Erythroblast (primary cell): ENCODE measurements at regions not wholly inside any gene's neighbourhood (a gene's known extent, or its start where the extent isn't known, plus 50 kb on each side); places are given as distances from the start of the nearest gene placed in this dataset.

Experiments
- GATA1 ChIP-seq: IDR thresholded peaks from 2 replicates; pipeline ENCODE4 v1.6.1; 2011; ENCODE audit warnings: low read depth, mild to moderate bottlenecking, control low read depth, low read length, moderate library complexity
- POLR2A ChIP-seq: IDR thresholded peaks from 2 replicates; pipeline ENCODE4 v1.6.1; 2011; ENCODE audit warnings: mild to moderate bottlenecking, low read length

- TF ChIP-seq POLR2A, result no peak
- no peak for TF ChIP-seq GATA1
Observed at GRCh38 chr22:22995166-22995565, 75.2 kb upstream of the GNAZ start.
